PFSK-1 (cell line): ENCODE measurements at regions not wholly inside any gene's neighbourhood (a gene's known extent, or its start where the extent isn't known, plus 50 kb on each side); places are given as distances from the start of the nearest gene placed in this dataset.

Experiments
- POLR2AphosphoS5 ChIP-seq: IDR thresholded peaks from 2 replicates; pipeline ENCODE4 v1.6.1; 2012; ENCODE audit warnings: low read depth, mild to moderate bottlenecking, control low read depth, low read length, moderate library complexity
- REST ChIP-seq, 2 experiments: IDR thresholded peaks; 2 replicates each; pipeline versions ENCODE4 v1.6.1 to v1.8.0; 2011 to 2012; ENCODE audit warnings: low read depth in 2 of 2, low read length in 2 of 2, control low read depth in 1 of 2, inconsistent platforms in 1 of 2, mild to moderate bottlenecking in 1 of 2, moderate library complexity in 1 of 2; ENCODE audit not compliant: insufficient read depth in 1 of 2
- SIN3A ChIP-seq: IDR thresholded peaks from 2 replicates; pipeline ENCODE4 v1.6.1; 2012; ENCODE audit warnings: mild to moderate bottlenecking, low read length, moderate library complexity, borderline replicate concordance; ENCODE audit not compliant: insufficient read depth
- TAF1 ChIP-seq: IDR thresholded peaks from 2 replicates; pipeline ENCODE4 v1.6.1; 2012; ENCODE audit warnings: low read length, control low read depth, borderline replicate concordance; ENCODE audit not compliant: insufficient read depth

GRCh38 chr13:50677258-50677657, 166.2 kb downstream of the DLEU7 start:
- TF ChIP-seq POLR2AphosphoS5 (no peak), SIN3A (no peak), TAF1 (no peak), REST (IDR thresholded peaks at IDR 0.05; ENCODE audit: insufficient read depth in 1 of 2, low read depth in 2 of 2, low read length in 2 of 2) (no peak)
